ENCODE measurements at regions not wholly inside any gene's neighbourhood (a gene's known extent, or its start where the extent isn't known, plus 50 kb on each side); places are given as distances from the start of the nearest gene placed in this dataset.

DNA sequence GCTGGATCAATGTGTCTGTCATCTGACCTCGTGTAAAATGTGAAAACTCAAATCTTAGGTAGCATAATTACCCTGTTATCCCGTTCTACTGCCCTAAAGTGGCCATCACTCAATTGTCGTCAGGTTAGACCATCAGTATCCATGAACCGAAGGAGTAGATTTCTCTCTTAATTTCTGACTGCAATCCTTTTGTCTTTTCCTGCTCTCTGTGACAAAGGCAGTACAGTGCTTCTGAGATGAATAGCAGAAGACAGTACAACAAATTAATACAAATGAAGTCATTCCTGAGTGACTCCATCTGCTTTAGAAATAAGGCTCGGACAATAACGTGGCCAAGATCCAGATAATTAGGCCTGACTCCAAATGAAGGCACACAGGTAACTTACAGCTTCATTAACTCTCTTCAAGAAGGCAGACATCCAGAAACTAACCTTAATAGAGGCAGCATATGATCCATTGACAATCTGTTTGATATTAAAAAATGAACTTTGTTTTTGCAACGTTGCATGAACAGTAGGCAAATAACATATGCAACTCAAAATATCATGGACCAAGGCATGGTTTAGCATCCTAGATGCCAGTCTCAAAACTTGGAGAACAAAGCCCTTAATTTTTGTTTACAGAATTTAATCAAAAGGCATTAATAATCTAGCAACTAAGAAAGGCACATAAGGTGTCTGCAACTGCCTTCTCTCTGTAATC lies 96.7 kb upstream of the CDH20 start:
- TF ChIP-seq, protein P1, sequence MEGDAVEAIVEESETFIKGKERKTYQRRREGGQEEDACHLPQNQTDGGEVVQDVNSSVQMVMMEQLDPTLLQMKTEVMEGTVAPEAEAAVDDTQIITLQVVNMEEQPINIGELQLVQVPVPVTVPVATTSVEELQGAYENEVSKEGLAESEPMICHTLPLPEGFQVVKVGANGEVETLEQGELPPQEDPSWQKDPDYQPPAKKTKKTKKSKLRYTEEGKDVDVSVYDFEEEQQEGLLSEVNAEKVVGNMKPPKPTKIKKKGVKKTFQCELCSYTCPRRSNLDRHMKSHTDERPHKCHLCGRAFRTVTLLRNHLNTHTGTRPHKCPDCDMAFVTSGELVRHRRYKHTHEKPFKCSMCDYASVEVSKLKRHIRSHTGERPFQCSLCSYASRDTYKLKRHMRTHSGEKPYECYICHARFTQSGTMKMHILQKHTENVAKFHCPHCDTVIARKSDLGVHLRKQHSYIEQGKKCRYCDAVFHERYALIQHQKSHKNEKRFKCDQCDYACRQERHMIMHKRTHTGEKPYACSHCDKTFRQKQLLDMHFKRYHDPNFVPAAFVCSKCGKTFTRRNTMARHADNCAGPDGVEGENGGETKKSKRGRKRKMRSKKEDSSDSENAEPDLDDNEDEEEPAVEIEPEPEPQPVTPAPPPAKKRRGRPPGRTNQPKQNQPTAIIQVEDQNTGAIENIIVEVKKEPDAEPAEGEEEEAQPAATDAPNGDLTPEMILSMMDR (IDR thresholded peaks at IDR 0.05; ENCODE audit: insufficient read depth, low read depth, low read length), result no peak
- no peak for TF ChIP-seq EZH2 (IDR thresholded peaks at IDR 0.05; ENCODE audit: insufficient read depth, low read length)

Measured in astrocyte (in vitro differentiated cells and primary cell).